Ishikawa (cell line): ENCODE measurements at regions not wholly inside any gene's neighbourhood (a gene's known extent, or its start where the extent isn't known, plus 50 kb on each side); places are given as distances from the start of the nearest gene placed in this dataset.

Experiments used
- CEBPB ChIP-seq: IDR thresholded peaks from 2 replicates; pipeline ENCODE4 v1.6.1; 2012
- CREB1 ChIP-seq: IDR thresholded peaks from 2 replicates; pipeline ENCODE4 v1.6.1; 2012; ENCODE audit warnings: low read depth
- EGR1 ChIP-seq: IDR thresholded peaks from 2 replicates; pipeline ENCODE4 v1.6.1; 2012
- EP300 ChIP-seq: IDR thresholded peaks from 2 replicates; pipeline ENCODE4 v1.6.1; 2012; ENCODE audit warnings: borderline replicate concordance
- FOXM1 ChIP-seq: IDR thresholded peaks from 2 replicates; pipeline ENCODE4 v1.6.1; 2012; ENCODE audit warnings: low read depth, borderline replicate concordance
- MAX ChIP-seq: IDR thresholded peaks from 2 replicates; pipeline ENCODE4 v1.6.1; 2012
- NFIC ChIP-seq: IDR thresholded peaks from 2 replicates; pipeline ENCODE4 v1.6.1; 2012
- RAD21 ChIP-seq: IDR thresholded peaks from 2 replicates; pipeline ENCODE4 v1.6.1; 2012; ENCODE audit warnings: low read depth
- REST ChIP-seq: IDR thresholded peaks from 2 replicates; pipeline ENCODE4 v1.6.1; 2012; ENCODE audit warnings: low read depth, mild to moderate bottlenecking
- TAF1 ChIP-seq: IDR thresholded peaks from 2 replicates; pipeline ENCODE4 v1.6.1; 2012; ENCODE audit warnings: low read depth, mild to moderate bottlenecking
- TCF12 ChIP-seq: IDR thresholded peaks from 2 replicates; pipeline ENCODE4 v1.6.1; 2012; ENCODE audit warnings: low read depth
- TEAD4 ChIP-seq: IDR thresholded peaks from 2 replicates; pipeline ENCODE4 v1.6.1; 2012
- USF1 ChIP-seq: IDR thresholded peaks from 2 replicates; pipeline ENCODE4 v1.6.1; 2012
- YY1 ChIP-seq: IDR thresholded peaks from 2 replicates; pipeline ENCODE4 v1.6.1; 2012; ENCODE audit warnings: low read depth
- ZBTB7A ChIP-seq: IDR thresholded peaks from 2 replicates; pipeline ENCODE4 v1.6.1; 2012; ENCODE audit warnings: low read depth

- TF ChIP-seq RAD21 (no peak), NFIC (no peak), EGR1 (no peak), CEBPB (no peak), FOXM1 (no peak), CREB1 (no peak), TCF12 (no peak), EP300 (no peak), TEAD4 (no peak), YY1 (no peak), MAX (no peak), ZBTB7A (no peak), REST (no peak), TAF1 (no peak)
Observed at GRCh38 chr11:134575504-134576230, 163.6 kb upstream of the B3GAT1 start.

GRCh38 chr11:134574947-134575346 is 162.9 kb upstream of the B3GAT1 start:
- TF ChIP-seq USF1, result no peak
- no peak for TF ChIP-seq TCF12
- TF ChIP-seq EGR1, result no peak
- TF ChIP-seq FOXM1, result no peak
- TF ChIP-seq ZBTB7A, result no peak
- TF ChIP-seq RAD21, result no peak
- TF ChIP-seq TEAD4, result no peak
- TF ChIP-seq EP300, result no peak
- no peak for TF ChIP-seq MAX
- TF ChIP-seq NFIC, result no peak
- no peak for TF ChIP-seq REST
- no peak for TF ChIP-seq TAF1
- TF ChIP-seq YY1, result no peak
- no peak for TF ChIP-seq CREB1
- no peak for TF ChIP-seq CEBPB

- no peak for TF ChIP-seq MAX
- TF ChIP-seq EGR1, result no peak
- TF ChIP-seq EP300, result no peak
- no peak for TF ChIP-seq RAD21
- TF ChIP-seq FOXM1, result no peak
- no peak for TF ChIP-seq CREB1
- no peak for TF ChIP-seq CEBPB
- no peak for TF ChIP-seq TCF12
Observed at GRCh38 chr11:134574425-134574824, 162.4 kb upstream of the B3GAT1 start.

GRCh38 chr11:134573857-134574256 is 161.8 kb upstream of the B3GAT1 start:
- TF ChIP-seq RAD21, result no peak

- TF ChIP-seq MAX (no peak), NFIC (no peak), TAF1 (no peak), EP300 (no peak), USF1 (no peak)
Observed at GRCh38 chr11:134572741-134573675, 161.0 kb upstream of the B3GAT1 start.
